IMR-90 (cell line): ENCODE measurements at regions not wholly inside any gene's neighbourhood (a gene's known extent, or its start where the extent isn't known, plus 50 kb on each side); places are given as distances from the start of the nearest gene placed in this dataset.

Experiments used
- ATAC-seq: fragments of 200-7000 bp; cut with Tn5 transposase; 2 replicates; pipeline ENCODE4 v1.9.1; 2020; ENCODE audit warnings: low read depth, mild to moderate bottlenecking, moderate library complexity
- BruUV-seq: library from RNA; stranded (reverse); fragments of 400-500 nt; replicated peaks from 2 replicates; lab custom pipeline; 2021; lab: Mats Ljungman, UMichigan
- CTCF ChIA-PET: fragments of 300-600 bp; formaldehyde crosslinking; extraction: SDS; loops from one replicate; lab custom pipeline; 2021; ENCODE audit warnings: antibody characterized with exemption; lab: Yijun Ruan, JAX
- POLR2A ChIA-PET: fragments of 300-600 bp; sonication (Branson Sonifier 250); formaldehyde crosslinking; loops from one replicate; lab custom pipeline; 2022; ENCODE audit warnings: antibody characterized with exemption; ENCODE audit not compliant: unreplicated experiment; lab: Charles Lee
- DNase-seq: peaks from one replicate; pipeline ENCODE4 v3.0.0; 2013
- H2AFZ ChIP-seq: replicated peaks from 2 replicates; pipeline ENCODE3; 2013; ENCODE audit warnings: low read length, mild to moderate bottlenecking; ENCODE audit not compliant: poor library complexity
- H2AK5ac ChIP-seq: 2 replicates; pipeline ENCODE4 v1.6.1; 2013; ENCODE audit warnings: low read depth, low read length, inconsistent platforms
- H2AK9ac ChIP-seq: replicated peaks from 2 replicates; pipeline ENCODE3; 2013; ENCODE audit warnings: mild to moderate bottlenecking, low read depth, low read length, moderate library complexity; ENCODE audit not compliant: poor library complexity
- H2BK120ac ChIP-seq: 2 replicates; pipeline ENCODE4 v1.6.1; 2013; ENCODE audit warnings: low read depth, low read length, inconsistent platforms
- H2BK15ac ChIP-seq: 3 replicates; pipeline ENCODE4 v1.6.1; 2013; ENCODE audit warnings: low read depth, low read length, inconsistent platforms
- H2BK20ac ChIP-seq: 2 replicates; pipeline ENCODE4 v1.6.1; 2013; ENCODE audit warnings: low read depth, mild to moderate bottlenecking, inconsistent platforms, low read length, moderate library complexity
- H2BK5ac ChIP-seq: 2 replicates; pipeline ENCODE4 v1.6.1; 2013; ENCODE audit warnings: mild to moderate bottlenecking, low read depth, low read length, inconsistent platforms; ENCODE audit not compliant: poor library complexity, severe bottlenecking
- H3K14ac ChIP-seq: replicated peaks from 2 replicates; pipeline ENCODE4 v1.6.1; 2013; ENCODE audit warnings: low read depth, low read length, inconsistent platforms
- H3K18ac ChIP-seq: 2 replicates; pipeline ENCODE4 v1.6.1; 2013; ENCODE audit warnings: low read depth, low read length, control low read depth
- H3K23ac ChIP-seq: 2 replicates; pipeline ENCODE4 v1.6.1; 2013; ENCODE audit warnings: low read depth, low read length, inconsistent platforms
- H3K27ac ChIP-seq: 2 replicates; pipeline ENCODE4 v1.5.1; 2013; ENCODE audit warnings: mild to moderate bottlenecking, control low read depth, low read length; ENCODE audit not compliant: insufficient read depth
- H3K27me3 ChIP-seq: 2 replicates; pipeline ENCODE4 v1.6.1; 2013; ENCODE audit warnings: low read length; ENCODE audit not compliant: control insufficient read depth, insufficient read depth
- H3K36me3 ChIP-seq: 2 replicates; pipeline ENCODE4 v1.6.1; 2013; ENCODE audit warnings: low read length, mixed read lengths; ENCODE audit not compliant: control insufficient read depth, insufficient read depth
- H3K4ac ChIP-seq: 2 replicates; pipeline ENCODE4 v1.6.1; 2013; ENCODE audit warnings: low read depth, low read length, inconsistent platforms
- H3K4me1 ChIP-seq: 2 replicates; pipeline ENCODE4 v1.6.1; 2013; ENCODE audit warnings: low read length, mixed read lengths; ENCODE audit not compliant: control insufficient read depth, insufficient read depth
- H3K4me2 ChIP-seq: 2 replicates; pipeline ENCODE4 v1.6.1; 2013; ENCODE audit warnings: low read depth, mild to moderate bottlenecking, control low read depth, low read length, moderate library complexity
- H3K4me3 ChIP-seq: 2 replicates; pipeline ENCODE4 v1.5.1; 2013; ENCODE audit warnings: low read depth, mild to moderate bottlenecking, control low read depth, low read length, moderate library complexity; ENCODE audit not compliant: insufficient read depth
- H3K56ac ChIP-seq: 2 replicates; pipeline ENCODE4 v1.6.1; 2013; ENCODE audit warnings: low read length, inconsistent platforms; ENCODE audit not compliant: insufficient read depth; ENCODE audit errors: extremely low read depth
- H3K79me1 ChIP-seq, 2 experiments: 2 replicates each; pipeline ENCODE4 v1.6.1; 2013; ENCODE audit warnings: low read length in 2 of 2, inconsistent platforms in 1 of 2, low read depth in 1 of 2
- H3K9ac ChIP-seq: 2 replicates; pipeline ENCODE4 v1.6.1; 2013; ENCODE audit warnings: low read depth, low read length, control low read depth
- H3K9me1 ChIP-seq: 2 replicates; pipeline ENCODE4 v1.6.1; 2013; ENCODE audit warnings: low read length, inconsistent platforms; ENCODE audit not compliant: insufficient read depth
- H3K9me3 ChIP-seq: 2 replicates; pipeline ENCODE4 v1.6.1; 2013; ENCODE audit warnings: low read length; ENCODE audit not compliant: control insufficient read depth, insufficient read depth
- H4K20me1 ChIP-seq: 2 replicates; pipeline ENCODE4 v1.6.1; 2013; ENCODE audit warnings: low read length, inconsistent platforms; ENCODE audit not compliant: insufficient read depth
- H4K5ac ChIP-seq: 2 replicates; pipeline ENCODE4 v1.6.1; 2013; ENCODE audit warnings: mild to moderate bottlenecking, low read depth, low read length, control low read depth
- H4K8ac ChIP-seq, 2 experiments: 2 replicates each; pipeline ENCODE4 v1.6.1; 2013; ENCODE audit warnings: low read depth in 2 of 2, low read length in 2 of 2, control low read depth in 1 of 2, inconsistent platforms in 1 of 2
- H4K91ac ChIP-seq: 2 replicates; pipeline ENCODE4 v1.6.1; 2013; ENCODE audit warnings: low read depth, low read length, inconsistent platforms; ENCODE audit not compliant: insufficient read depth
- BHLHE40 ChIP-seq: fragments of 150-350 bp; IDR thresholded peaks from 2 replicates; pipeline ENCODE4 v1.6.1; 2016; ENCODE audit warnings: mild to moderate bottlenecking, low read depth, low read length
- CEBPB ChIP-seq: IDR thresholded peaks from 2 replicates; pipeline ENCODE4 v1.6.1; 2012; ENCODE audit warnings: low read depth, low read length, improper control_type of control experiment
- CHD1 ChIP-seq: IDR thresholded peaks from 2 replicates; pipeline ENCODE4 v1.6.1; 2012; ENCODE audit warnings: low read depth, low read length, improper control_type of control experiment
- CTCF ChIP-seq: conservative IDR thresholded peaks from 2 replicates; pipeline ENCODE4 v1.5.1; 2012; ENCODE audit warnings: mild to moderate bottlenecking, low read depth, low read length, improper control_type of control experiment
- FOS ChIP-seq: fragments of 150-350 bp; IDR thresholded peaks from 2 replicates; pipeline ENCODE4 v1.6.1; 2016; ENCODE audit warnings: low read depth, low read length
- MAFK ChIP-seq: IDR thresholded peaks from 2 replicates; pipeline ENCODE4 v1.6.1; 2012; ENCODE audit warnings: low read depth, low read length, improper control_type of control experiment
- MAZ ChIP-seq: IDR thresholded peaks from 2 replicates; pipeline ENCODE4 v1.6.1; 2012; ENCODE audit warnings: low read depth, mild to moderate bottlenecking, low read length, improper control_type of control experiment, moderate library complexity, borderline replicate concordance
- MXI1 ChIP-seq: IDR thresholded peaks from 2 replicates; pipeline ENCODE4 v1.6.1; 2012; ENCODE audit warnings: low read depth, mild to moderate bottlenecking, low read length, moderate library complexity, borderline replicate concordance
- NFE2L2 ChIP-seq: fragments of 150-350 bp; IDR thresholded peaks from 2 replicates; pipeline ENCODE4 v1.6.1; 2016; ENCODE audit warnings: low read depth, mild to moderate bottlenecking, low read length
- POLR2A ChIP-seq: IDR thresholded peaks from 2 replicates; pipeline ENCODE4 v1.6.1; 2012; ENCODE audit warnings: mild to moderate bottlenecking, low read depth, low read length
- RAD21 ChIP-seq: IDR thresholded peaks from 2 replicates; pipeline ENCODE4 v1.6.1; 2012; ENCODE audit warnings: low read length, improper control_type of control experiment
- RCOR1 ChIP-seq: IDR thresholded peaks from 2 replicates; pipeline ENCODE4 v1.6.1; 2012; ENCODE audit warnings: mild to moderate bottlenecking, low read length, improper control_type of control experiment; ENCODE audit not compliant: insufficient replicate concordance
- RFX5 ChIP-seq: IDR thresholded peaks from 2 replicates; pipeline ENCODE4 v1.8.0; 2012; ENCODE audit warnings: low read depth, mild to moderate bottlenecking, low read length, moderate library complexity
- SMC3 ChIP-seq: fragments of 150-350 bp; IDR thresholded peaks from 2 replicates; pipeline ENCODE4 v1.6.1; 2016; ENCODE audit warnings: low read depth, mild to moderate bottlenecking, antibody characterized with exemption, low read length, moderate library complexity
- USF2 ChIP-seq: fragments of 150-350 bp; IDR thresholded peaks from 2 replicates; pipeline ENCODE4 v1.6.1; 2017; ENCODE audit warnings: mild to moderate bottlenecking, antibody characterized with exemption, low read length, low read depth
- whole genome bisulfite sequencing, 2 experiments: methylation state at CpG; one replicate each; pipeline versions ENCODE4 v1.1.5 to v1.1.7; 2013; ENCODE audit warnings: missing lambda C conversion rate in 2 of 2; ENCODE audit not compliant: insufficient read length in 1 of 2; ENCODE audit errors: extremely low coverage in 2 of 2; 5-methylcytosine and 5-hydroxymethylcytosine counted together
- dilution Hi-C: fragments of 300-500 bp; cut with HindIII; formaldehyde crosslinking; loops from one replicate; pipeline ENCODE4 v1.14.3; 2018; ENCODE audit warnings: low sequenced_read_pairs; ENCODE audit not compliant: unreplicated experiment
- in situ Hi-C: fragments of 300-500 bp; cut with MboI; formaldehyde crosslinking; loops from 3 replicates; pipeline ENCODE4 v1.14.3; 2019; ENCODE audit warnings: low sequenced_read_pairs, inconsistent platforms, mixed read lengths
- intact Hi-C: fragments of 100-400 bp; cut with micrococcal nuclease; formaldehyde crosslinking; loops from 2 replicates; pipeline ENCODE4 v1.10.0; 2022
- TF ChIP-seq, protein P1 (sequence below): fragments of 150-350 bp; IDR thresholded peaks from 2 replicates; pipeline ENCODE4 v1.6.1; 2016; ENCODE audit warnings: low read depth, mild to moderate bottlenecking, low read length, moderate library complexity, borderline replicate concordance

DNA sequence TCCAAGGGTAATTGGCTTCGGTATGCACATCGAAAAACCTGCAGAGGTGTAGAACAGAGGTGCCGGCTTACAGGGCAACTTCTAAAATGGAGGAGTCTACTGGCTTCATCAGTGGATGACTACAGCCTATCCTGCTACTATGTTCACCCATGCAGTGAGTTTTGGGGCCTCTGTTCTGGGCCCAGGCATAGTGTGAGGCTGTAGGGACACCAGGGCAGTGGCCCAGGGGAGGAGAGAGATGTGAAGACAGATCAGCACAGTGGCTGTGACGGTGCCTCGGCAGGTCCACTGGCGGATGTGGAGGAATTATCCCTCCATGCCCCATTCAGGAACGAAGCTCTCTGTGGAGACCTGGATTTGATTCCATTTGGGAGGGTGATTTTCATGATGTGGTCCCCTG lies 235.3 kb upstream of the MKI67 start:
- in situ Hi-C loops (no loop called here), intact Hi-C loops (no loop called here), dilution Hi-C loops (no loop called here)
- no peaks in the 10 kb centered on the region for H4K20me1 ChIP-seq
- H4K5ac ChIP-seq, result no peak overlapping the region
- no peaks in the 10 kb centered on the region for H3K27me3 ChIP-seq
- DNase-seq (no peak), ATAC-seq (no peak)
- H3K79me1 ChIP-seq, result no peaks in the 10 kb centered on the region
- H3K9me1 ChIP-seq, result no peaks in the 10 kb centered on the region
- no peak overlapping the region for H3K27ac ChIP-seq
- BruUV-seq, result no TSS peak
- no peaks in the 10 kb centered on the region for H3K4me1 ChIP-seq
- no peak overlapping the region for H4K8ac ChIP-seq
- no peak overlapping the region for H2AK5ac ChIP-seq
- H3K9me3 ChIP-seq, result peaks cover 44% of the 10 kb centered on the region
- H3K23ac ChIP-seq, result no peak overlapping the region
- no peak overlapping the region for H3K18ac ChIP-seq
- H2BK120ac ChIP-seq, result no peak overlapping the region
- no peak overlapping the region for H2AFZ ChIP-seq
- no peak overlapping the region for H3K4ac ChIP-seq
- H2BK15ac ChIP-seq, result no peak overlapping the region
- H3K56ac ChIP-seq, result no peak overlapping the region
- no peak overlapping the region for H3K4me2 ChIP-seq
- H2AK9ac ChIP-seq, result no peak overlapping the region
- TF ChIP-seq CTCF (no peak), RFX5 (no peak), CEBPB (no peak), RCOR1 (no peak), NFE2L2 (no peak), USF2 (no peak), MAFK (no peak), MAZ (no peak), POLR2A (no peak), SMC3 (no peak), CHD1 (no peak), BHLHE40 (no peak), RAD21 (no peak), FOS (no peak), MXI1 (no peak)
- TF ChIP-seq, protein P1, sequence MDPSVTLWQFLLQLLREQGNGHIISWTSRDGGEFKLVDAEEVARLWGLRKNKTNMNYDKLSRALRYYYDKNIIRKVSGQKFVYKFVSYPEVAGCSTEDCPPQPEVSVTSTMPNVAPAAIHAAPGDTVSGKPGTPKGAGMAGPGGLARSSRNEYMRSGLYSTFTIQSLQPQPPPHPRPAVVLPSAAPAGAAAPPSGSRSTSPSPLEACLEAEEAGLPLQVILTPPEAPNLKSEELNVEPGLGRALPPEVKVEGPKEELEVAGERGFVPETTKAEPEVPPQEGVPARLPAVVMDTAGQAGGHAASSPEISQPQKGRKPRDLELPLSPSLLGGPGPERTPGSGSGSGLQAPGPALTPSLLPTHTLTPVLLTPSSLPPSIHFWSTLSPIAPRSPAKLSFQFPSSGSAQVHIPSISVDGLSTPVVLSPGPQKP, result no peak
- no peak overlapping the region for H2BK20ac ChIP-seq
- H3K9ac ChIP-seq, result no peak overlapping the region
- no peak overlapping the region for H4K91ac ChIP-seq
- H3K36me3 ChIP-seq, result no peaks in the 10 kb centered on the region
- H3K14ac ChIP-seq, result no peak overlapping the region
- H3K4me3 ChIP-seq, result no peak overlapping the region
- ChIA-PET POLR2A (no interaction called here), CTCF (no interaction called here)
- H2BK5ac ChIP-seq, result no peak overlapping the region
- no CpG with 5 or more reads among the region's 7 CpGs for WGBS, 2 experiments
